ENCODE measurements at regions not wholly inside any gene's neighbourhood (a gene's known extent, or its start where the extent isn't known, plus 50 kb on each side); places are given as distances from the start of the nearest gene placed in this dataset.
"Not testable (repeated sequence)": the region's sequence is repeated elsewhere in the genome, so short reads cannot be mapped to it uniquely, and the experiment has no call there.

- no peak overlapping the region for H3K4me3 Mint-ChIP-seq
- H3K36me3 Mint-ChIP-seq (ENCODE audit: low read depth), result no peaks in the 10 kb centered on the region
- no peaks in the 10 kb centered on the region for H3K9me3 Mint-ChIP-seq (ENCODE audit: low read depth)
- no peaks in the 10 kb centered on the region for H3K27me3 Mint-ChIP-seq
- ATAC-seq (no peak), DNase-seq (no peak)
- ChIA-PET POLR2A (no interaction called here), CTCF (no interaction called here)
- intact Hi-C loops (cut with DNase I, micrococcal nuclease), result no loop called here
- H3K27ac Mint-ChIP-seq, result no peak overlapping the region
- no peaks in the 10 kb centered on the region for H3K4me1 Mint-ChIP-seq
Measured at GRCh38 chr5:102106599-102106998, 189.5 kb downstream of the SLCO4C1 start.

- H3K36me3 Mint-ChIP-seq (ENCODE audit: low read depth), result no peaks in the 10 kb centered on the region
- POLR2A ChIA-PET, result no interaction called here
- CTCF ChIA-PET, result no interaction called here
- no peaks in the 10 kb centered on the region for H3K27me3 Mint-ChIP-seq
- DNase-seq (no peak), ATAC-seq (no peak)
- H3K4me1 Mint-ChIP-seq, result no peaks in the 10 kb centered on the region
- no peak overlapping the region for H3K4me3 Mint-ChIP-seq
- no peak overlapping the region for H3K27ac Mint-ChIP-seq
- H3K9me3 Mint-ChIP-seq (ENCODE audit: low read depth), result peaks cover 4% of the 10 kb centered on the region
- intact Hi-C loops (cut with DNase I, micrococcal nuclease), result no loop called here
Measured at GRCh38 chr5:102099766-102100331, 196.2 kb downstream of the SLCO4C1 start.

GRCh38 chr5:102099083-102099482 lies 197.0 kb downstream of the SLCO4C1 start:
- H3K36me3 Mint-ChIP-seq (ENCODE audit: low read depth); ATAC-seq; intact Hi-C loops (cut with DNase I, micrococcal nuclease); CTCF ChIA-PET; H3K27me3 Mint-ChIP-seq; H3K27ac Mint-ChIP-seq; H3K9me3 Mint-ChIP-seq (ENCODE audit: low read depth); DNase-seq; H3K4me1 Mint-ChIP-seq; H3K4me3 Mint-ChIP-seq; POLR2A ChIA-PET: not testable (repeated sequence)

- H3K27ac Mint-ChIP-seq; H3K36me3 Mint-ChIP-seq (ENCODE audit: low read depth); intact Hi-C loops (cut with DNase I, micrococcal nuclease); H3K4me3 Mint-ChIP-seq; ATAC-seq; CTCF ChIA-PET; H3K4me1 Mint-ChIP-seq; H3K27me3 Mint-ChIP-seq; DNase-seq; H3K9me3 Mint-ChIP-seq (ENCODE audit: low read depth); POLR2A ChIA-PET: not testable (repeated sequence)
Measured at GRCh38 chr5:102098606-102099005, 197.5 kb downstream of the SLCO4C1 start.

GRCh38 chr5:102090770-102091169 lies 205.3 kb downstream of the SLCO4C1 start:
- no peaks in the 10 kb centered on the region for H3K27me3 Mint-ChIP-seq
- no peak overlapping the region for H3K27ac Mint-ChIP-seq
- ATAC-seq (no peak), DNase-seq (peak; percentile 5)
- no peaks in the 10 kb centered on the region for H3K4me1 Mint-ChIP-seq
- intact Hi-C loops (cut with DNase I, micrococcal nuclease), result no loop called here
- no peaks in the 10 kb centered on the region for H3K9me3 Mint-ChIP-seq (ENCODE audit: low read depth)
- no peaks in the 10 kb centered on the region for H3K36me3 Mint-ChIP-seq (ENCODE audit: low read depth)
- H3K4me3 Mint-ChIP-seq, result no peak overlapping the region
- POLR2A ChIA-PET, result no interaction called here
- CTCF ChIA-PET, result no interaction called here

- no peak overlapping the region for H3K4me3 Mint-ChIP-seq
- ATAC-seq, result no peak
- intact Hi-C loops (cut with DNase I, micrococcal nuclease), result no loop called here
- H3K9me3 Mint-ChIP-seq (ENCODE audit: low read depth), result no peaks in the 10 kb centered on the region
- no peaks in the 10 kb centered on the region for H3K36me3 Mint-ChIP-seq (ENCODE audit: low read depth)
- DNase-seq, result no peak
- POLR2A ChIA-PET, result no interaction called here
- no peaks in the 10 kb centered on the region for H3K4me1 Mint-ChIP-seq
- no peaks in the 10 kb centered on the region for H3K27me3 Mint-ChIP-seq
- CTCF ChIA-PET, result interaction anchor here (0.6 kb wide), 1 partner anchor 19 kb away, joined by 3 read pairs; no protein-coding TSS in a partner anchor
- H3K27ac Mint-ChIP-seq, result no peak overlapping the region
Measured at GRCh38 chr5:102089883-102090282, 206.2 kb downstream of the SLCO4C1 start.

GRCh38 chr5:102087906-102088305 lies 208.2 kb downstream of the SLCO4C1 start:
- Mint-ChIP-seq H3K36me3 (ENCODE audit: low read depth) (no peaks in the 10 kb centered on the region), H3K4me3 (no peak overlapping the region), H3K27me3 (no peaks in the 10 kb centered on the region), H3K27ac (no peak overlapping the region), H3K9me3 (ENCODE audit: low read depth) (peaks cover 3% of the 10 kb centered on the region), H3K4me1 (no peaks in the 10 kb centered on the region)
- POLR2A ChIA-PET, result no interaction called here
- DNase-seq (no peak), ATAC-seq (no peak)
- intact Hi-C loops (cut with DNase I, micrococcal nuclease), result no loop called here
- CTCF ChIA-PET, result no interaction called here

GRCh38 chr5:102080288-102080687 lies 215.8 kb downstream of the SLCO4C1 start:
- Mint-ChIP-seq H3K4me3 (no peak overlapping the region), H3K27ac (no peak overlapping the region), H3K9me3 (ENCODE audit: low read depth) (peaks cover 5% of the 10 kb centered on the region), H3K4me1 (no peaks in the 10 kb centered on the region), H3K27me3 (no peaks in the 10 kb centered on the region), H3K36me3 (ENCODE audit: low read depth) (no peaks in the 10 kb centered on the region)
- no peak for DNase-seq
- intact Hi-C loops (cut with DNase I, micrococcal nuclease), result no loop called here
- CTCF ChIA-PET, result no interaction called here
- POLR2A ChIA-PET, result no interaction called here
- no peak for ATAC-seq

GRCh38 chr5:102077920-102078319 lies 218.2 kb downstream of the SLCO4C1 start:
- CTCF ChIA-PET, result no interaction called here
- POLR2A ChIA-PET, result no interaction called here
- H3K4me3 Mint-ChIP-seq, result no peak overlapping the region
- H3K9me3 Mint-ChIP-seq (ENCODE audit: low read depth), result peaks cover 2% of the 10 kb centered on the region
- no peaks in the 10 kb centered on the region for H3K36me3 Mint-ChIP-seq (ENCODE audit: low read depth)
- intact Hi-C loops (cut with DNase I, micrococcal nuclease), result no loop called here
- ATAC-seq, result no peak
- H3K4me1 Mint-ChIP-seq, result no peaks in the 10 kb centered on the region
- no peak overlapping the region for H3K27ac Mint-ChIP-seq
- no peak for DNase-seq
- no peaks in the 10 kb centered on the region for H3K27me3 Mint-ChIP-seq

- DNase-seq, result no peak
- Mint-ChIP-seq H3K36me3 (ENCODE audit: low read depth) (no peaks in the 10 kb centered on the region), H3K4me3 (no peak overlapping the region), H3K27me3 (no peaks in the 10 kb centered on the region), H3K27ac (no peak overlapping the region), H3K4me1 (no peaks in the 10 kb centered on the region), H3K9me3 (ENCODE audit: low read depth) (no peaks in the 10 kb centered on the region)
- CTCF ChIA-PET, result no interaction called here
- POLR2A ChIA-PET, result no interaction called here
- intact Hi-C loops (cut with DNase I, micrococcal nuclease), result no loop called here
- no peak for ATAC-seq
Measured at GRCh38 chr5:102069974-102070373, 226.1 kb downstream of the SLCO4C1 start.

- Mint-ChIP-seq H3K9me3 (ENCODE audit: low read depth) (no peaks in the 10 kb centered on the region), H3K4me3 (no peak overlapping the region), H3K27ac (no peak overlapping the region), H3K4me1 (no peaks in the 10 kb centered on the region), H3K27me3 (no peaks in the 10 kb centered on the region), H3K36me3 (ENCODE audit: low read depth) (no peaks in the 10 kb centered on the region)
- POLR2A ChIA-PET, result no interaction called here
- CTCF ChIA-PET, result interaction anchor here (1.0 kb wide), 1 partner anchor 9 kb away, joined by 3 read pairs; no protein-coding TSS in a partner anchor
- DNase-seq (no peak), ATAC-seq (no peak)
- intact Hi-C loops (cut with DNase I, micrococcal nuclease), result no loop called here
Measured at GRCh38 chr5:102068870-102069269, 227.2 kb downstream of the SLCO4C1 start.

GRCh38 chr5:102049517-102049916 lies 246.6 kb downstream of the SLCO4C1 start:
- POLR2A ChIA-PET, result no interaction called here
- DNase-seq, result no peak
- ATAC-seq, result no peak
- H3K9me3 Mint-ChIP-seq (ENCODE audit: low read depth), result peaks cover 2% of the 10 kb centered on the region
- no peak overlapping the region for H3K4me3 Mint-ChIP-seq
- CTCF ChIA-PET, result no interaction called here
- H3K4me1 Mint-ChIP-seq, result no peaks in the 10 kb centered on the region
- no peaks in the 10 kb centered on the region for H3K27me3 Mint-ChIP-seq
- H3K36me3 Mint-ChIP-seq (ENCODE audit: low read depth), result no peaks in the 10 kb centered on the region
- no peak overlapping the region for H3K27ac Mint-ChIP-seq
- intact Hi-C loops (cut with DNase I, micrococcal nuclease), result no loop called here

GRCh38 chr5:102048940-102049339 lies 247.1 kb downstream of the SLCO4C1 start:
- no peak for ATAC-seq
- peaks cover 2% of the 10 kb centered on the region for H3K9me3 Mint-ChIP-seq (ENCODE audit: low read depth)
- CTCF ChIA-PET, result no interaction called here

More at GRCh38 chr5:102048940-102049339, 247.1 kb downstream of the SLCO4C1 start:
- Mint-ChIP-seq H3K4me3 (no peak overlapping the region), H3K4me1 (no peaks in the 10 kb centered on the region), H3K27me3 (no peaks in the 10 kb centered on the region), H3K36me3 (ENCODE audit: low read depth) (no peaks in the 10 kb centered on the region), H3K27ac (no peak overlapping the region)
- DNase-seq, result no peak
- intact Hi-C loops (cut with DNase I, micrococcal nuclease), result no loop called here
- POLR2A ChIA-PET, result no interaction called here

Measured in activated CD4-positive, alpha-beta T cell treated with anti-CD3 and anti-CD28 coated beads for 36 hours (primary cell).